ENCODE measurements at regions not wholly inside any gene's neighbourhood (a gene's known extent, or its start where the extent isn't known, plus 50 kb on each side); places are given as distances from the start of the nearest gene placed in this dataset.

DNA sequence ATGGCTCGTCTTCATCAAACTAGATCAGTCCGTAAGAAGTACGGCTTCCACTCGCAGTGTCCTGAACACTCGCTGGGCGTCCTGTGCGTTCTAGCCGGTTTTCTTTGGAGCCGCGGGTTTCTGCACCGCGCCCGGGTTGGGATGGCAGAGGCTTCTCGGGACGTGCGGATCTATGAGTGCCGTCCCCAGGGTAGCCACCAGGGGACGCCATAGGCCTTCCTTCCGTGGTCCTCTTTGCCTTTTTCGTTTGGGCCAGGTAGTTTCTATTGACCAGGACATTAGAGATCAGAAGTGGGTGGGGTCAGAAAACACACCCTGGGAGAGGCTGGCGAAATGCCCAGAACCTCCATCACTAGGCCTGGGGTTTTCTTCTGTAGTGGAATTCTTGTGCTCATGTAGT lies 273.8 kb downstream of the FAM72C start:
- TF ChIP-seq, protein P1, sequence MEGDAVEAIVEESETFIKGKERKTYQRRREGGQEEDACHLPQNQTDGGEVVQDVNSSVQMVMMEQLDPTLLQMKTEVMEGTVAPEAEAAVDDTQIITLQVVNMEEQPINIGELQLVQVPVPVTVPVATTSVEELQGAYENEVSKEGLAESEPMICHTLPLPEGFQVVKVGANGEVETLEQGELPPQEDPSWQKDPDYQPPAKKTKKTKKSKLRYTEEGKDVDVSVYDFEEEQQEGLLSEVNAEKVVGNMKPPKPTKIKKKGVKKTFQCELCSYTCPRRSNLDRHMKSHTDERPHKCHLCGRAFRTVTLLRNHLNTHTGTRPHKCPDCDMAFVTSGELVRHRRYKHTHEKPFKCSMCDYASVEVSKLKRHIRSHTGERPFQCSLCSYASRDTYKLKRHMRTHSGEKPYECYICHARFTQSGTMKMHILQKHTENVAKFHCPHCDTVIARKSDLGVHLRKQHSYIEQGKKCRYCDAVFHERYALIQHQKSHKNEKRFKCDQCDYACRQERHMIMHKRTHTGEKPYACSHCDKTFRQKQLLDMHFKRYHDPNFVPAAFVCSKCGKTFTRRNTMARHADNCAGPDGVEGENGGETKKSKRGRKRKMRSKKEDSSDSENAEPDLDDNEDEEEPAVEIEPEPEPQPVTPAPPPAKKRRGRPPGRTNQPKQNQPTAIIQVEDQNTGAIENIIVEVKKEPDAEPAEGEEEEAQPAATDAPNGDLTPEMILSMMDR (conservative IDR thresholded peaks at IDR 0.05): peak; percentile 98
- no peak for TF ChIP-seq ZFX (IDR thresholded peaks at IDR 0.05)
